GM18507 (cell line): ENCODE measurements at regions not wholly inside any gene's neighbourhood (a gene's known extent, or its start where the extent isn't known, plus 50 kb on each side); places are given as distances from the start of the nearest gene placed in this dataset.
"Not testable (repeated sequence)": the region's sequence is repeated elsewhere in the genome, so short reads cannot be mapped to it uniquely, and the experiment has no call there.

ENCODE experiments used
- DNase-seq: peaks from one replicate; pipeline ENCODE4 v3.0.0; 2011; ENCODE audit warnings: low read depth; ENCODE audit not compliant: insufficient read length; ENCODE audit errors: extremely low spot score
- FAIRE-seq: peaks from 2 replicates; lab custom pipeline; 2011; peaks lifted over from hg19 to GRCh38; lab: Jason Lieb, UNC

- not testable (repeated sequence) for DNase-seq, FAIRE-seq
These were observed 1552.4 kb upstream of the B3GALT2 start for GRCh38 chr1:194738843-194739242.

- DNase-seq (no peak), FAIRE-seq (no peak)
These were observed 1548.6 kb upstream of the B3GALT2 start for GRCh38 chr1:194734970-194735369.

GRCh38 chr1:194731025-194731424 is 1544.6 kb upstream of the B3GALT2 start:
- FAIRE-seq (no peak), DNase-seq (no peak)

- FAIRE-seq: no peak
- no peak for DNase-seq
These were observed 1543.9 kb upstream of the B3GALT2 start for GRCh38 chr1:194730304-194730703.

GRCh38 chr1:194723067-194723466 is 1536.7 kb upstream of the B3GALT2 start:
- DNase-seq (no peak), FAIRE-seq (no peak)

GRCh38 chr1:194717941-194718340 is 1531.5 kb upstream of the B3GALT2 start:
- no peak for DNase-seq
- no peak for FAIRE-seq

- DNase-seq (no peak), FAIRE-seq (no peak)
These were observed 1530.9 kb upstream of the B3GALT2 start for GRCh38 chr1:194717334-194717733.

- DNase-seq (no peak), FAIRE-seq (no peak)
These were observed 1524.3 kb upstream of the B3GALT2 start for GRCh38 chr1:194710671-194711070.

- FAIRE-seq (no peak), DNase-seq (no peak)
These were observed 1523.0 kb upstream of the B3GALT2 start for GRCh38 chr1:194709439-194709838.

- DNase-seq (no peak), FAIRE-seq (no peak)
These were observed 1520.7 kb upstream of the B3GALT2 start for GRCh38 chr1:194707074-194707473.

- DNase-seq (no peak), FAIRE-seq (no peak)
These were observed 1518.9 kb upstream of the B3GALT2 start for GRCh38 chr1:194705123-194705854.

- DNase-seq (no peak), FAIRE-seq (no peak)
These were observed 1512.5 kb upstream of the B3GALT2 start for GRCh38 chr1:194698908-194699318.

- DNase-seq (no peak), FAIRE-seq (no peak)
These were observed 1506.8 kb upstream of the B3GALT2 start for GRCh38 chr1:194693244-194693643.

GRCh38 chr1:194684636-194685035 is 1498.2 kb upstream of the B3GALT2 start:
- DNase-seq: no peak
- no peak for FAIRE-seq

- no peak for FAIRE-seq
- DNase-seq: no peak
These were observed 1471.7 kb upstream of the B3GALT2 start for GRCh38 chr1:194658090-194658439.

GRCh38 chr1:194654956-194655355 is 1468.5 kb upstream of the B3GALT2 start:
- DNase-seq: no peak
- no peak for FAIRE-seq

GRCh38 chr1:194653385-194653784 is 1467.0 kb upstream of the B3GALT2 start:
- FAIRE-seq: no peak
- DNase-seq: no peak

- no peak for FAIRE-seq
These were observed 1460.7 kb upstream of the B3GALT2 start for GRCh38 chr1:194647118-194647517.

GRCh38 chr1:194644528-194644927 is 1458.1 kb upstream of the B3GALT2 start:
- no peak for FAIRE-seq

More at GRCh38 chr1:194647118-194647517, 1460.7 kb upstream of the B3GALT2 start:
- no peak for DNase-seq

GRCh38 chr1:194640322-194640721 is 1453.9 kb upstream of the B3GALT2 start:
- no peak for DNase-seq
- FAIRE-seq: no peak

More at GRCh38 chr1:194644528-194644927, 1458.1 kb upstream of the B3GALT2 start:
- no peak for DNase-seq

GRCh38 chr1:194629011-194629410 is 1442.6 kb upstream of the B3GALT2 start:
- DNase-seq: no peak
- no peak for FAIRE-seq

- FAIRE-seq: no peak
- no peak for DNase-seq
These were observed 1438.4 kb upstream of the B3GALT2 start for GRCh38 chr1:194624833-194625232.
